ENCODE measurements at regions not wholly inside any gene's neighbourhood (a gene's known extent, or its start where the extent isn't known, plus 50 kb on each side); places are given as distances from the start of the nearest gene placed in this dataset.

DNA sequence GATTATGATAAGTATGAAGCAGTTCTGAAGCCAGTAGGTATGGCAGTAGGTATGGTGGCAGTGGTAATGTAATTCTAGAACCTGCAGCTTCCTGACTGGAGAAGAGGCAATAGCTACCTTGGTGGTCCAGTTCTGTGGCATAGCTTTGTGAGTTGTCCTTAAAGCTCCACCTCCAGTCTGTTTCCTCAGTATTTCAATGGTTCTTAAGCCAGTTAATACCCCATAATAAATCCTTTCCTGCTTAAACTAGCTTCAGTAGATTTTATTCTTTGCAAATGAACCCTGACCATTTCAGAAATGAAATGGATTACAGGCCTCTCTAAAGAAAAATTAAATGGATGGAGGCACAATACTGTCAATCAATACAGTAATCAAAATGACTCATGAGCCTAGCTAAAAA lies 117.8 kb upstream of the KRAS start:
- TF ChIP-seq CTCF (conservative IDR thresholded peaks at IDR 0.05; ENCODE audit: low read depth, low read length): no peak
- TF ChIP-seq EZH2 (IDR thresholded peaks at IDR 0.05; ENCODE audit: borderline replicate concordance, low read depth, low read length, poor library complexity, severe bottlenecking): no peak
